Keratinocyte (primary cell): ENCODE measurements at regions not wholly inside any gene's neighbourhood (a gene's known extent, or its start where the extent isn't known, plus 50 kb on each side); places are given as distances from the start of the nearest gene placed in this dataset.

ENCODE experiments used
- DNase-seq: peaks from one replicate; pipeline ENCODE4 v3.0.0-alpha.2; 2011; ENCODE audit warnings: low read depth, missing footprints, low spot score
- FAIRE-seq: peaks from 2 replicates; lab custom pipeline; 2011; peaks lifted over from hg19 to GRCh38; lab: Jason Lieb, UNC
- H2AFZ ChIP-seq: 2 replicates; pipeline ENCODE4 v1.6.0; 2012; ENCODE audit warnings: low read length, control low read depth, inconsistent platforms; ENCODE audit not compliant: control insufficient read depth
- H3K27ac ChIP-seq: 2 replicates; pipeline ENCODE4 v1.5.1; 2011; ENCODE audit warnings: low read length; ENCODE audit not compliant: control insufficient read depth, insufficient read depth
- H3K27me3 ChIP-seq: 3 replicates; pipeline ENCODE4 v1.6.0; 2011; ENCODE audit warnings: low read length; ENCODE audit not compliant: control insufficient read depth, insufficient read depth; ENCODE audit errors: extremely low read depth
- H3K36me3 ChIP-seq, 2 experiments: 2 replicates in 1 of 2; 3 replicates in 1 of 2; pipeline ENCODE4 v1.5.1; 2011; ENCODE audit warnings: low read length in 2 of 2, mild to moderate bottlenecking in 1 of 2; ENCODE audit not compliant: control insufficient read depth in 2 of 2, insufficient read depth in 2 of 2; ENCODE audit errors: extremely low read depth in 1 of 2
- H3K4me1 ChIP-seq: 3 replicates; pipeline ENCODE4 v1.5.1; 2011; ENCODE audit warnings: low read length; ENCODE audit not compliant: control insufficient read depth, insufficient read depth; ENCODE audit errors: extremely low read depth
- H3K4me2 ChIP-seq: 3 replicates; pipeline ENCODE4 v1.6.0; 2011; ENCODE audit warnings: low read depth, low read length; ENCODE audit not compliant: control insufficient read depth, insufficient read depth; ENCODE audit errors: extremely low read depth
- H3K4me3 ChIP-seq, 3 experiments: fragments of 200-600 bp in 1 of 3; sonication (generic) in 1 of 3; 2 replicates in 2 of 3; 3 replicates in 1 of 3; pipeline ENCODE4 v1.5.1; 2011 to 2016; ENCODE audit warnings: low read length in 3 of 3, mild to moderate bottlenecking in 3 of 3, control low read depth in 2 of 3, inconsistent platforms in 1 of 3, low read depth in 1 of 3, mixed read lengths in 1 of 3, mixed run types in 1 of 3, moderate library complexity in 1 of 3; ENCODE audit not compliant: control insufficient read depth in 2 of 3, insufficient read depth in 2 of 3; ENCODE audit errors: extremely low read depth in 1 of 3
- H3K79me2 ChIP-seq: 2 replicates; pipeline ENCODE4 v1.6.0; 2012; ENCODE audit warnings: low read length; ENCODE audit not compliant: control insufficient read depth, insufficient read depth
- H3K9ac ChIP-seq: 3 replicates; pipeline ENCODE4 v1.6.0; 2011; ENCODE audit warnings: low read length; ENCODE audit not compliant: control insufficient read depth, insufficient read depth; ENCODE audit errors: extremely low read depth
- H3K9me1 ChIP-seq: 3 replicates; pipeline ENCODE4 v1.6.0; 2011; ENCODE audit warnings: low read length; ENCODE audit not compliant: control insufficient read depth, insufficient read depth; ENCODE audit errors: extremely low read depth
- H3K9me3 ChIP-seq: 2 replicates; pipeline ENCODE4 v1.5.1; 2012; ENCODE audit warnings: low read depth, low read length; ENCODE audit not compliant: control insufficient read depth
- H4K20me1 ChIP-seq: 3 replicates; pipeline ENCODE4 v1.6.0; 2011; ENCODE audit warnings: low read length; ENCODE audit not compliant: control insufficient read depth, insufficient read depth; ENCODE audit errors: extremely low read depth
- EZH2 ChIP-seq: IDR thresholded peaks from one replicate; pipeline ENCODE4 v1.6.1; 2012; ENCODE audit warnings: inconsistent platforms, mild to moderate bottlenecking, low read length, moderate library complexity
- dilution Hi-C: fragments of 300-500 bp; cut with MboI; formaldehyde crosslinking; loops from one replicate; pipeline ENCODE4 v1.7.0; 2020; ENCODE audit warnings: low sequenced_read_pairs; ENCODE audit not compliant: extremely low pct_ligation_motif_present
- TF ChIP-seq, protein P1 (sequence below), 3 experiments: IDR thresholded peaks in 1 of 3; conservative IDR thresholded peaks in 1 of 3; optimal IDR thresholded peaks in 1 of 3; 2 replicates in 2 of 3; 3 replicates in 1 of 3; pipeline versions ENCODE3 to v1.5.1; 2011; ENCODE audit warnings: low read length in 3 of 3, mild to moderate bottlenecking in 3 of 3, moderate library complexity in 2 of 3, control low read depth in 1 of 3, inconsistent platforms in 1 of 3; ENCODE audit not compliant: insufficient read depth in 2 of 3; ENCODE audit errors: extremely low read depth in 1 of 3

- no peaks in the 10 kb centered on the region for H4K20me1 ChIP-seq
- no peak for FAIRE-seq
- H3K4me3 ChIP-seq = no peak overlapping the region
- no peaks in the 10 kb centered on the region for H3K4me1 ChIP-seq
- no peak overlapping the region for H2AFZ ChIP-seq
- no peaks in the 10 kb centered on the region for H3K36me3 ChIP-seq
- peaks cover 10% of the 10 kb centered on the region for H3K27me3 ChIP-seq
- no peak overlapping the region for H3K4me2 ChIP-seq
- TF ChIP-seq, protein P1, sequence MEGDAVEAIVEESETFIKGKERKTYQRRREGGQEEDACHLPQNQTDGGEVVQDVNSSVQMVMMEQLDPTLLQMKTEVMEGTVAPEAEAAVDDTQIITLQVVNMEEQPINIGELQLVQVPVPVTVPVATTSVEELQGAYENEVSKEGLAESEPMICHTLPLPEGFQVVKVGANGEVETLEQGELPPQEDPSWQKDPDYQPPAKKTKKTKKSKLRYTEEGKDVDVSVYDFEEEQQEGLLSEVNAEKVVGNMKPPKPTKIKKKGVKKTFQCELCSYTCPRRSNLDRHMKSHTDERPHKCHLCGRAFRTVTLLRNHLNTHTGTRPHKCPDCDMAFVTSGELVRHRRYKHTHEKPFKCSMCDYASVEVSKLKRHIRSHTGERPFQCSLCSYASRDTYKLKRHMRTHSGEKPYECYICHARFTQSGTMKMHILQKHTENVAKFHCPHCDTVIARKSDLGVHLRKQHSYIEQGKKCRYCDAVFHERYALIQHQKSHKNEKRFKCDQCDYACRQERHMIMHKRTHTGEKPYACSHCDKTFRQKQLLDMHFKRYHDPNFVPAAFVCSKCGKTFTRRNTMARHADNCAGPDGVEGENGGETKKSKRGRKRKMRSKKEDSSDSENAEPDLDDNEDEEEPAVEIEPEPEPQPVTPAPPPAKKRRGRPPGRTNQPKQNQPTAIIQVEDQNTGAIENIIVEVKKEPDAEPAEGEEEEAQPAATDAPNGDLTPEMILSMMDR (optimal IDR thresholded peaks at IDR 0.05 in 1 of 3, IDR thresholded peaks at IDR 0.05 in 1 of 3, conservative IDR thresholded peaks at IDR 0.05 in 1 of 3; ENCODE audit: extremely low read depth in 1 of 3, insufficient read depth in 2 of 3, low read length in 3 of 3) = no peak
- no peak for TF ChIP-seq EZH2
- H3K9ac ChIP-seq = no peak overlapping the region
- no peak for DNase-seq
- H3K9me1 ChIP-seq = no peaks in the 10 kb centered on the region
- no peaks in the 10 kb centered on the region for H3K9me3 ChIP-seq
- dilution Hi-C loops = no loop called here
- no peaks in the 10 kb centered on the region for H3K79me2 ChIP-seq
- no peak overlapping the region for H3K27ac ChIP-seq
These were observed 242.5 kb downstream of the CYP26B1 start for GRCh38 chr2:71905205-71905604.

DNA sequence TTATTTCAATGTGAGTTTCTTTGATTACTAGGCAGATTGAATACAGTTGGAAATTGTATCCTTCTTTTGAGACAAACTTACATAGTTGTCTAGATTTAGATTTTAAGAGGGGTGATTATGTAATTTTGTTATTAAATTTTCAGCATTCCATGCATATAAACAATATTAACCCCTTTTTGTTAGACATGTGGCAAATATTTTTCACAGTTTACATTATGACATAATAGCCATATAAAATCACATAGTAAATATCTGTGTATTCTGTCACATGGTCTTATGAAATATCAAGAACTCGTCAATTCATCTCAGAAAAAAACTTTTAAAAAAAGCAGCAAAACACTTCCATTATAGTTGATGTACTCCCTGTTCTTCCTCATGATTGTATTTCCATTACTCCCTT, 243.8 kb downstream of the CYP26B1 start:
- Histone ChIP-seq H3K27ac (no peak overlapping the region), H3K9me3 (no peaks in the 10 kb centered on the region), H3K9ac (no peak overlapping the region), H3K27me3 (peaks cover 14% of the 10 kb centered on the region), H3K9me1 (no peaks in the 10 kb centered on the region), H3K4me3 (no peak overlapping the region), H3K4me1 (no peaks in the 10 kb centered on the region), H4K20me1 (no peaks in the 10 kb centered on the region), H3K36me3 (no peaks in the 10 kb centered on the region), H2AFZ (no peak overlapping the region), H3K79me2 (no peaks in the 10 kb centered on the region), H3K4me2 (no peak overlapping the region)
- DNase-seq (no peak), FAIRE-seq (no peak)
- dilution Hi-C loops = no loop called here
- TF ChIP-seq, protein P1 (optimal IDR thresholded peaks at IDR 0.05 in 1 of 3, IDR thresholded peaks at IDR 0.05 in 1 of 3, conservative IDR thresholded peaks at IDR 0.05 in 1 of 3; ENCODE audit: extremely low read depth in 1 of 3, insufficient read depth in 2 of 3, low read length in 3 of 3) = no peak
- TF ChIP-seq EZH2 = no peak
